H9 (cell line): ENCODE measurements at regions not wholly inside any gene's neighbourhood (a gene's known extent, or its start where the extent isn't known, plus 50 kb on each side); places are given as distances from the start of the nearest gene placed in this dataset.

Experiments
- DNase-seq: peaks from one replicate; pipeline ENCODE4 v3.0.0-alpha.2; 2017
- H2AFZ ChIP-seq: one replicate; pipeline ENCODE4 v1.6.1; 2013; ENCODE audit warnings: mild to moderate bottlenecking, low read length, control low read depth, moderate library complexity
- H2AK5ac ChIP-seq: 2 replicates; pipeline ENCODE4 v1.6.1; 2013; ENCODE audit warnings: low read length, control low read depth, mixed read lengths; ENCODE audit not compliant: insufficient read length
- H2BK120ac ChIP-seq: one replicate; pipeline ENCODE4 v1.6.1; 2013; ENCODE audit warnings: low read depth, mild to moderate bottlenecking, low read length, control low read depth, inconsistent platforms; ENCODE audit not compliant: poor library complexity, severe bottlenecking
- H2BK12ac ChIP-seq: 2 replicates; pipeline ENCODE4 v1.6.1; 2013; ENCODE audit warnings: low read length, control low read depth, mixed read lengths, low read depth; ENCODE audit not compliant: insufficient read length
- H2BK15ac ChIP-seq: 2 replicates; pipeline ENCODE4 v1.6.1; 2013; ENCODE audit warnings: low read depth, low read length, control low read depth
- H2BK20ac ChIP-seq: one replicate; pipeline ENCODE4 v1.6.1; 2013; ENCODE audit warnings: low read depth, mild to moderate bottlenecking, low read length, control low read depth, inconsistent platforms; ENCODE audit not compliant: poor library complexity, severe bottlenecking
- H2BK5ac ChIP-seq: 2 replicates; pipeline ENCODE4 v1.6.1; 2013; ENCODE audit warnings: low read length, control low read depth, mixed read lengths; ENCODE audit not compliant: insufficient read length
- H3K14ac ChIP-seq: 2 replicates; pipeline ENCODE4 v1.6.1; 2013; ENCODE audit warnings: low read length, control low read depth; ENCODE audit not compliant: insufficient read depth
- H3K18ac ChIP-seq: 2 replicates; pipeline ENCODE4 v1.6.1; 2013; ENCODE audit warnings: low read depth, mild to moderate bottlenecking, mixed read lengths, low read length, control low read depth; ENCODE audit not compliant: insufficient read length
- H3K23ac ChIP-seq: 2 replicates; pipeline ENCODE4 v1.6.1; 2013; ENCODE audit warnings: low read length, control low read depth, mixed read lengths, low read depth; ENCODE audit not compliant: insufficient read length
- H3K23me2 ChIP-seq: 2 replicates; pipeline ENCODE4 v1.6.1; 2013; ENCODE audit warnings: low read depth, mild to moderate bottlenecking, mixed read lengths, low read length, control low read depth; ENCODE audit not compliant: insufficient read length, poor library complexity, severe bottlenecking
- H3K27ac ChIP-seq: 2 replicates; pipeline ENCODE4 v1.5.1; 2013; ENCODE audit warnings: low read length, control low read depth, mixed read lengths, low read depth; ENCODE audit not compliant: insufficient read length
- H3K27me3 ChIP-seq: 2 replicates; pipeline ENCODE4 v1.6.1; 2013; ENCODE audit warnings: low read length, control low read depth, inconsistent platforms; ENCODE audit not compliant: insufficient read depth
- H3K4ac ChIP-seq: 2 replicates; pipeline ENCODE4 v1.6.1; 2013; ENCODE audit warnings: low read depth, mild to moderate bottlenecking, control low read depth, inconsistent platforms, low read length, moderate library complexity
- H3K4me1 ChIP-seq: 2 replicates; pipeline ENCODE4 v1.6.1; 2013; ENCODE audit warnings: low read length, control low read depth, inconsistent platforms; ENCODE audit not compliant: insufficient read depth
- H3K4me2 ChIP-seq: 2 replicates; pipeline ENCODE4 v1.6.1; 2013; ENCODE audit warnings: low read length, control low read depth, mixed read lengths; ENCODE audit not compliant: insufficient read length, insufficient read depth
- H3K56ac ChIP-seq: 2 replicates; pipeline ENCODE4 v1.6.1; 2013; ENCODE audit warnings: low read depth, mild to moderate bottlenecking, mixed read lengths, low read length, control low read depth; ENCODE audit not compliant: insufficient read length
- H3K79me1 ChIP-seq: 2 replicates; pipeline ENCODE4 v1.6.1; 2013; ENCODE audit warnings: low read depth, mild to moderate bottlenecking, moderate library complexity, low read length, control low read depth, inconsistent platforms; ENCODE audit not compliant: insufficient read depth, poor library complexity, severe bottlenecking
- H3K79me2 ChIP-seq: 2 replicates; pipeline ENCODE4 v1.6.1; 2013; ENCODE audit warnings: low read length, control low read depth, inconsistent platforms; ENCODE audit not compliant: insufficient read depth
- H3K9ac ChIP-seq: 2 replicates; pipeline ENCODE4 v1.6.1; 2013; ENCODE audit warnings: low read length, control low read depth, mixed read lengths; ENCODE audit not compliant: insufficient read length; ENCODE audit errors: extremely low read depth
- H3K9me3 ChIP-seq: one replicate; pipeline ENCODE4 v1.6.1; 2013; ENCODE audit warnings: low read depth, low read length, inconsistent platforms; ENCODE audit not compliant: control insufficient read depth
- H3T11ph ChIP-seq: one replicate; pipeline ENCODE4 v1.6.1; 2013; ENCODE audit warnings: mild to moderate bottlenecking, low read length, control low read depth, inconsistent platforms
- H4K20me1 ChIP-seq: one replicate; pipeline ENCODE4 v1.6.1; 2013; ENCODE audit not compliant: control insufficient read depth, insufficient read length, insufficient read depth
- H4K5ac ChIP-seq: 2 replicates; pipeline ENCODE4 v1.6.1; 2013; ENCODE audit warnings: low read depth, mild to moderate bottlenecking, mixed read lengths, low read length, control low read depth; ENCODE audit not compliant: insufficient read length
- H4K8ac ChIP-seq: replicated peaks from 2 replicates; pipeline ENCODE4 v1.6.1; 2013; ENCODE audit warnings: low read length, control low read depth, mixed read lengths, low read depth; ENCODE audit not compliant: insufficient read length
- H4K91ac ChIP-seq: 2 replicates; pipeline ENCODE4 v1.6.1; 2013; ENCODE audit warnings: low read depth, mild to moderate bottlenecking, moderate library complexity, mixed read lengths, low read length, control low read depth; ENCODE audit not compliant: insufficient read length
- H3K27ac Mint-ChIP-seq, 3 experiments: 2 replicates in 2 of 3; 3 replicates in 1 of 3; pipeline ENCODE4 v1.8.0; 2020 to 2021; ENCODE audit warnings: mixed read lengths in 3 of 3, mild to moderate bottlenecking in 1 of 3, moderate library complexity in 1 of 3
- H3K27me3 Mint-ChIP-seq: 2 replicates; pipeline ENCODE4 v1.8.0; 2021; ENCODE audit warnings: low read depth, mild to moderate bottlenecking, moderate library complexity, mixed read lengths
- H3K36me3 Mint-ChIP-seq, 3 experiments: 2 replicates in 2 of 3; 3 replicates in 1 of 3; pipeline ENCODE4 v1.8.0; 2020 to 2021; ENCODE audit warnings: low read depth in 3 of 3, mixed read lengths in 3 of 3; ENCODE audit not compliant: insufficient read depth in 1 of 3
- H3K4me1 Mint-ChIP-seq, 2 experiments: 2 replicates each; pipeline ENCODE4 v1.8.0; 2020; ENCODE audit warnings: mixed read lengths in 2 of 2
- H3K4me3 Mint-ChIP-seq, 2 experiments: 2 replicates in 1 of 2; 3 replicates in 1 of 2; pipeline ENCODE4 v1.8.0; 2020 to 2021; ENCODE audit warnings: mild to moderate bottlenecking in 2 of 2, mixed read lengths in 2 of 2, moderate library complexity in 1 of 2
- H3K9me3 Mint-ChIP-seq, 2 experiments: 2 replicates in 1 of 2; 3 replicates in 1 of 2; pipeline ENCODE4 v1.8.0; 2020; ENCODE audit warnings: mild to moderate bottlenecking in 2 of 2, mixed read lengths in 2 of 2, moderate library complexity in 1 of 2
- CTCF ChIP-seq: fragments of 200-600 bp; sonication (generic); conservative IDR thresholded peaks from 3 replicates; pipeline ENCODE4 v1.8.0; 2021; ENCODE audit warnings: antibody characterized with exemption, mild to moderate bottlenecking
- WGBS: extraction: QIAGEN DNeasy Blood & Tissue Kit; methylation state at CpG from one replicate; pipeline ENCODE4 v1.1.7; 2013; ENCODE audit warnings: missing lambda C conversion rate, low lambda C conversion rate, mixed read lengths; ENCODE audit not compliant: insufficient read length; ENCODE audit errors: extremely low coverage; 5-methylcytosine and 5-hydroxymethylcytosine counted together

- DNase-seq, result no peak
- H4K91ac ChIP-seq, result no peak overlapping the region
- H3K4me1 ChIP-seq, result no peaks in the 10 kb centered on the region
- no peaks in the 10 kb centered on the region for H4K20me1 ChIP-seq
- Mint-ChIP-seq H3K4me3 (no peak overlapping the region), H3K4me1 (peaks cover 4 to 5% of the 10 kb centered on the region in 2 experiments; a peak in 3 of 4 replicates), H3K36me3 (peaks cover 0 to 4% (median 0%) of the 10 kb centered on the region in 3 experiments; a peak in 3 of 7 replicates), H3K27ac (no peak overlapping the region; a peak in 1 of 7 replicates), H3K27me3 (no peaks in the 10 kb centered on the region), H3K9me3 (peaks cover 0 to 5% of the 10 kb centered on the region in 2 experiments; a peak in 2 of 5 replicates)
- H3K27me3 ChIP-seq, result no peaks in the 10 kb centered on the region
- no peak overlapping the region for H3K4me2 ChIP-seq
- H2AFZ ChIP-seq, result no peak overlapping the region
- H3K18ac ChIP-seq, result no peak overlapping the region
- H3K56ac ChIP-seq, result no peak overlapping the region
- H2BK5ac ChIP-seq, result no peak overlapping the region
- H3K79me2 ChIP-seq, result no peaks in the 10 kb centered on the region
- H2AK5ac ChIP-seq, result no peak overlapping the region
- H3K23ac ChIP-seq, result no peak overlapping the region
- no peak overlapping the region for H2BK20ac ChIP-seq
- H3K4ac ChIP-seq, result no peak overlapping the region
- H3K9me3 ChIP-seq, result no peaks in the 10 kb centered on the region
- H3K14ac ChIP-seq, result no peak overlapping the region
- no peaks in the 10 kb centered on the region for H3K23me2 ChIP-seq
- no peak overlapping the region for H3K9ac ChIP-seq
- H3K27ac ChIP-seq, result no peak overlapping the region
- H2BK120ac ChIP-seq, result no peak overlapping the region
- WGBS, result no CpG with 5 or more reads among the region's 7 CpGs
- no peak overlapping the region for H4K5ac ChIP-seq
- H3T11ph ChIP-seq, result no peak overlapping the region
- H2BK15ac ChIP-seq, result no peak overlapping the region
- no peak overlapping the region for H4K8ac ChIP-seq
- H2BK12ac ChIP-seq, result no peak overlapping the region
- no peak for TF ChIP-seq CTCF
- no peaks in the 10 kb centered on the region for H3K79me1 ChIP-seq
These were observed 178.7 kb downstream of the CYYR1 start for GRCh38 chr21:26394341-26394740.
